SK-N-SH (cell line): ENCODE measurements at regions not wholly inside any gene's neighbourhood (a gene's known extent, or its start where the extent isn't known, plus 50 kb on each side); places are given as distances from the start of the nearest gene placed in this dataset.

Experiments
- CTCF ChIA-PET: fragments of 300-600, 350-600 bp; formaldehyde crosslinking; extraction: SDS; loops from one replicate; lab custom pipeline; 2021; lab: Yijun Ruan, JAX
- POLR2A ChIA-PET: fragments of 350-600 bp; sonication (Branson Sonifier 250); formaldehyde crosslinking; extraction: SDS; loops from one replicate; lab custom pipeline; 2020; ENCODE audit warnings: antibody characterized with exemption, inconsistent platforms; lab: Yijun Ruan, JAX
- DNase-seq: peaks from one replicate; pipeline ENCODE4 v3.0.0; 2012
- H2AFZ ChIP-seq: fragments of 200-600 bp; sonication (generic); 2 replicates; pipeline ENCODE4 v1.8.1; 2016; ENCODE audit warnings: antibody characterized with exemption, mild to moderate bottlenecking, low read depth
- H3F3A ChIP-seq: fragments of 200-600 bp; sonication (generic); replicated peaks from 2 replicates; pipeline ENCODE3; 2016; ENCODE audit warnings: antibody characterized with exemption, mild to moderate bottlenecking; ENCODE audit not compliant: insufficient read depth
- H3K27ac ChIP-seq, 2 experiments: fragments of 200-500 bp in 1 of 2; fragments of 200-600 bp in 1 of 2; sonication (Bioruptor generic) in 1 of 2; sonication (generic), shearing (Covaris generic) in 1 of 2; 2 replicates each; pipeline versions ENCODE4 v1.5.1 to v1.6.1; 2014 to 2016; ENCODE audit warnings: low read depth in 2 of 2, inconsistent platforms in 1 of 2, low read length in 1 of 2, mild to moderate bottlenecking in 1 of 2, mixed read lengths in 1 of 2
- H3K27me3 ChIP-seq: fragments of 200-600 bp; sonication (generic), shearing (Covaris generic); 2 replicates; pipeline ENCODE4 v1.6.1; 2016; ENCODE audit warnings: mixed run types; ENCODE audit not compliant: insufficient read depth
- H3K36me3 ChIP-seq, 2 experiments: fragments of 200-500 bp in 1 of 2; fragments of 200-600 bp in 1 of 2; sonication (Bioruptor generic) in 1 of 2; sonication (generic) in 1 of 2; replicated peaks in 1 of 2; 2 replicates each; pipeline versions ENCODE3 to v1.5.1; 2014 to 2016; ENCODE audit warnings: low read length in 1 of 2, mild to moderate bottlenecking in 1 of 2; ENCODE audit not compliant: insufficient read depth in 2 of 2, control insufficient read depth in 1 of 2
- H3K4me1 ChIP-seq, 2 experiments: fragments of 200-500 bp in 1 of 2; fragments of 200-600 bp in 1 of 2; sonication (Bioruptor generic) in 1 of 2; sonication (generic), shearing (Covaris generic) in 1 of 2; 2 replicates each; pipeline versions ENCODE4 v1.5.1 to v1.6.1; 2014 to 2016; ENCODE audit warnings: low read depth in 1 of 2, low read length in 1 of 2, mixed run types in 1 of 2; ENCODE audit not compliant: insufficient read depth in 2 of 2, control insufficient read depth in 1 of 2
- H3K4me2 ChIP-seq: fragments of 200-600 bp; sonication (generic), shearing (Covaris generic); 2 replicates; pipeline ENCODE4 v1.6.1; 2017; ENCODE audit warnings: mixed run types
- H3K4me3 ChIP-seq, 2 experiments: fragments of 200-500 bp in 1 of 2; fragments of 200-600 bp in 1 of 2; sonication (Bioruptor generic) in 1 of 2; sonication (generic), shearing (Covaris generic) in 1 of 2; 2 replicates each; pipeline versions ENCODE4 v1.5.1 to v1.8.1; 2014 to 2016; ENCODE audit warnings: low read depth in 2 of 2, inconsistent platforms in 1 of 2, low read length in 1 of 2, mild to moderate bottlenecking in 1 of 2, mixed read lengths in 1 of 2, moderate library complexity in 1 of 2
- H3K79me2 ChIP-seq: fragments of 200-600 bp; sonication (generic); 2 replicates; pipeline ENCODE4 v1.8.1; 2017; ENCODE audit warnings: mild to moderate bottlenecking; ENCODE audit not compliant: insufficient read depth
- H3K9ac ChIP-seq: fragments of 200-600 bp; sonication (generic); 2 replicates; pipeline ENCODE4 v1.6.1; 2017; ENCODE audit warnings: mixed run types
- H3K9me2 ChIP-seq: fragments of 200-600 bp; sonication (generic); 2 replicates; pipeline ENCODE4 v1.6.1; 2017; ENCODE audit warnings: mixed run types
- H3K9me3 ChIP-seq: fragments of 200-600 bp; sonication (generic); 2 replicates; pipeline ENCODE4 v1.6.1; 2017; ENCODE audit warnings: mixed run types, mild to moderate bottlenecking, moderate library complexity
- H4K20me1 ChIP-seq: fragments of 200-600 bp; sonication (generic); 2 replicates; pipeline ENCODE4 v1.6.1; 2017; ENCODE audit warnings: mild to moderate bottlenecking, mixed run types; ENCODE audit not compliant: insufficient read depth
- CHD2 ChIP-seq: fragments of 150-350 bp; IDR thresholded peaks from 2 replicates; pipeline ENCODE4 v1.6.1; 2018; ENCODE audit warnings: low read length; ENCODE audit not compliant: partially characterized antibody
- CTCF ChIP-seq: fragments of 200-600 bp; sonication (generic); IDR thresholded peaks from 2 replicates; pipeline ENCODE4 v1.6.1; 2017; ENCODE audit warnings: antibody characterized with exemption, mild to moderate bottlenecking, moderate library complexity
- EZH2phosphoT487 ChIP-seq: fragments of 200-600 bp; sonication (generic); IDR thresholded peaks from 2 replicates; pipeline ENCODE4 v1.6.1; 2017; ENCODE audit warnings: low read depth, mixed run types, mild to moderate bottlenecking, antibody characterized with exemption, moderate library complexity, borderline replicate concordance
- GATA2 ChIP-seq: sonication (generic); formaldehyde crosslinking; IDR thresholded peaks from 2 replicates; pipeline ENCODE4 v1.5.0; 2020; ENCODE audit warnings: mild to moderate bottlenecking, missing genetic modification reagents
- JUND ChIP-seq: IDR thresholded peaks from 2 replicates; pipeline ENCODE4 v1.4.0; 2012
- MEF2A ChIP-seq: IDR thresholded peaks from 2 replicates; pipeline ENCODE4 v1.4.0; 2012; ENCODE audit warnings: low read depth, borderline replicate concordance
- MXI1 ChIP-seq: IDR thresholded peaks from 2 replicates; pipeline ENCODE4 v1.6.1; 2012; ENCODE audit warnings: mild to moderate bottlenecking, low read depth, low read length, improper control_type of control experiment
- NRF1 ChIP-seq: IDR thresholded peaks from 2 replicates; pipeline ENCODE4 v1.6.1; 2012; ENCODE audit warnings: low read depth, mild to moderate bottlenecking, low read length
- RCOR1 ChIP-seq: fragments of 150-350 bp; IDR thresholded peaks from 2 replicates; pipeline ENCODE4 v1.6.1; 2017; ENCODE audit warnings: antibody characterized with exemption, low read length
- RFX5 ChIP-seq: IDR thresholded peaks from 2 replicates; pipeline ENCODE4 v1.6.1; 2012; ENCODE audit warnings: mild to moderate bottlenecking, improper control_type of control experiment, low read length
- RXRA ChIP-seq: IDR thresholded peaks from 2 replicates; pipeline ENCODE4 v1.4.0; 2012; ENCODE audit warnings: low read depth, mild to moderate bottlenecking, borderline replicate concordance
- SIN3A ChIP-seq: IDR thresholded peaks from 2 replicates; pipeline ENCODE4 v1.6.1; 2012; ENCODE audit warnings: low read depth, mild to moderate bottlenecking, low read length, moderate library complexity, borderline replicate concordance
- TAF1 ChIP-seq: IDR thresholded peaks from 2 replicates; pipeline ENCODE4 v1.6.1; 2012; ENCODE audit warnings: low read depth, mild to moderate bottlenecking, low read length, moderate library complexity, borderline replicate concordance
- TCF12 ChIP-seq: IDR thresholded peaks from 2 replicates; pipeline ENCODE4 v1.4.0; 2012
- TEAD4 ChIP-seq: IDR thresholded peaks from 2 replicates; pipeline ENCODE4 v1.4.0; 2012; ENCODE audit warnings: mild to moderate bottlenecking, borderline replicate concordance; ENCODE audit not compliant: insufficient read depth
- USF2 ChIP-seq: fragments of 150-350 bp; IDR thresholded peaks from 2 replicates; pipeline ENCODE4 v1.6.1; 2017; ENCODE audit warnings: antibody characterized with exemption, low read length, low read depth, borderline replicate concordance
- YY1 ChIP-seq: IDR thresholded peaks from 2 replicates; pipeline ENCODE4 v1.4.0; 2012; ENCODE audit warnings: low read depth, mild to moderate bottlenecking
- ZBTB33 ChIP-seq: IDR thresholded peaks from 2 replicates; pipeline ENCODE4 v1.4.0; 2012; ENCODE audit warnings: low read depth, borderline replicate concordance
- WGBS: methylation state at CpG from one replicate; pipeline ENCODE4 v1.1.6; 2017; ENCODE audit warnings: low lambda C conversion rate; 5-methylcytosine and 5-hydroxymethylcytosine counted together
- TF ChIP-seq, protein P1 (sequence below): IDR thresholded peaks from 2 replicates; pipeline ENCODE4 v1.4.0; 2012; ENCODE audit warnings: low read depth, borderline replicate concordance

- no peaks in the 10 kb centered on the region for H3K9me2 ChIP-seq
- H3K79me2 ChIP-seq = no peaks in the 10 kb centered on the region
- H4K20me1 ChIP-seq = no peaks in the 10 kb centered on the region
- POLR2A ChIA-PET = no interaction called here
- H3K9ac ChIP-seq = no peak overlapping the region
- CTCF ChIA-PET = no interaction called here
- H3F3A ChIP-seq = no peaks in the 10 kb centered on the region
- H3K27me3 ChIP-seq = no peaks in the 10 kb centered on the region
- H3K36me3 ChIP-seq = no peaks in the 10 kb centered on the region
- H3K4me1 ChIP-seq = no peaks in the 10 kb centered on the region
- H3K4me2 ChIP-seq = no peak overlapping the region
- 18% methylated on average over 7 of the region's 7 CpGs for WGBS
- no peaks in the 10 kb centered on the region; the same call in 1 of the 2 replicates for H3K9me3 ChIP-seq
- H3K27ac ChIP-seq = no peak overlapping the region
- DNase-seq = no peak
- TF ChIP-seq NRF1 = no peak
- TF ChIP-seq MEF2A = no peak
- TF ChIP-seq TCF12 = no peak
- TF ChIP-seq EZH2phosphoT487 = no peak
- TF ChIP-seq JUND = no peak
- no peak for TF ChIP-seq GATA2
- no peak for TF ChIP-seq TEAD4
- no peak for TF ChIP-seq TAF1
- TF ChIP-seq YY1 = no peak
- TF ChIP-seq USF2 = no peak
- TF ChIP-seq, protein P1, sequence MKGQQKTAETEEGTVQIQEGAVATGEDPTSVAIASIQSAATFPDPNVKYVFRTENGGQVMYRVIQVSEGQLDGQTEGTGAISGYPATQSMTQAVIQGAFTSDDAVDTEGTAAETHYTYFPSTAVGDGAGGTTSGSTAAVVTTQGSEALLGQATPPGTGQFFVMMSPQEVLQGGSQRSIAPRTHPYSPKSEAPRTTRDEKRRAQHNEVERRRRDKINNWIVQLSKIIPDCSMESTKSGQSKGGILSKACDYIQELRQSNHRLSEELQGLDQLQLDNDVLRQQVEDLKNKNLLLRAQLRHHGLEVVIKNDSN = no peak
- no peak for TF ChIP-seq CTCF
- no peak for TF ChIP-seq RCOR1
- no peak for TF ChIP-seq RFX5
- TF ChIP-seq CHD2 = no peak
- H2AFZ ChIP-seq = no peak overlapping the region
- no peak overlapping the region for H3K4me3 ChIP-seq
Measured at GRCh38 chr15:26449291-26449690, 323.6 kb downstream of the GABRB3 start.

- Histone ChIP-seq H3K36me3 (no peaks in the 10 kb centered on the region), H3F3A (no peaks in the 10 kb centered on the region), H3K27me3 (no peaks in the 10 kb centered on the region), H3K9ac (no peak overlapping the region), H3K9me3 (no peaks in the 10 kb centered on the region), H3K4me1 (no peaks in the 10 kb centered on the region), H2AFZ (no peak overlapping the region), H3K4me2 (no peak overlapping the region), H3K27ac (no peak overlapping the region), H3K79me2 (no peaks in the 10 kb centered on the region), H3K9me2 (no peaks in the 10 kb centered on the region), H3K4me3 (no peak overlapping the region), H4K20me1 (no peaks in the 10 kb centered on the region)
- 12% methylated on average over 4 of the region's 4 CpGs for WGBS
- POLR2A ChIA-PET = no interaction called here
- CTCF ChIA-PET = no interaction called here
- DNase-seq = no peak
- TF ChIP-seq YY1 = no peak
- TF ChIP-seq, protein P1 = no peak
- TF ChIP-seq CTCF = no peak
- TF ChIP-seq RCOR1 = no peak
- TF ChIP-seq ZBTB33 = no peak
- no peak for TF ChIP-seq USF2
- TF ChIP-seq SIN3A = no peak
- no peak for TF ChIP-seq MXI1
- no peak for TF ChIP-seq RXRA
- TF ChIP-seq RFX5 = no peak
Measured at GRCh38 chr15:26443321-26443720, 329.5 kb downstream of the GABRB3 start.
